ENCODE measurements at regions not wholly inside any gene's neighbourhood (a gene's known extent, or its start where the extent isn't known, plus 50 kb on each side); places are given as distances from the start of the nearest gene placed in this dataset.

DNA sequence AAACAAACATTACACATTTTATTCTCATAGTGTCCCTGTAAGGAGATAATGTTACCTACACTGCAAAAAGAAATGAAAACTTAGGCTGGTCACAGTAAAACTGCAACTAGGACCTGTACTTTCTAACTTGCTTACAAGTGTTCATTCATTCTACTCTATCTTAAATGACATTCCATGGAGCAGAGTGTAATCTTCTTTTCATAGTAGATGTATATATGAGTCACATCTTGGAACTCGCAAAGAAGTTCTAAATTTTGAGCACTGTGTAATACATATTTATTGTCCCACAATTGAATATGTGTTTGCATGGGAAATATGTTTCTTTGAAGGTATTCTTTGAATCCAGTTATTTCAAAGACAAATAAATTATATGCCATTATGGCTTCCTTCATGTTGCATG lies 1258.5 kb upstream of the ADGRL2 start:
- TF ChIP-seq, protein P1, sequence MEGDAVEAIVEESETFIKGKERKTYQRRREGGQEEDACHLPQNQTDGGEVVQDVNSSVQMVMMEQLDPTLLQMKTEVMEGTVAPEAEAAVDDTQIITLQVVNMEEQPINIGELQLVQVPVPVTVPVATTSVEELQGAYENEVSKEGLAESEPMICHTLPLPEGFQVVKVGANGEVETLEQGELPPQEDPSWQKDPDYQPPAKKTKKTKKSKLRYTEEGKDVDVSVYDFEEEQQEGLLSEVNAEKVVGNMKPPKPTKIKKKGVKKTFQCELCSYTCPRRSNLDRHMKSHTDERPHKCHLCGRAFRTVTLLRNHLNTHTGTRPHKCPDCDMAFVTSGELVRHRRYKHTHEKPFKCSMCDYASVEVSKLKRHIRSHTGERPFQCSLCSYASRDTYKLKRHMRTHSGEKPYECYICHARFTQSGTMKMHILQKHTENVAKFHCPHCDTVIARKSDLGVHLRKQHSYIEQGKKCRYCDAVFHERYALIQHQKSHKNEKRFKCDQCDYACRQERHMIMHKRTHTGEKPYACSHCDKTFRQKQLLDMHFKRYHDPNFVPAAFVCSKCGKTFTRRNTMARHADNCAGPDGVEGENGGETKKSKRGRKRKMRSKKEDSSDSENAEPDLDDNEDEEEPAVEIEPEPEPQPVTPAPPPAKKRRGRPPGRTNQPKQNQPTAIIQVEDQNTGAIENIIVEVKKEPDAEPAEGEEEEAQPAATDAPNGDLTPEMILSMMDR (IDR thresholded peaks at IDR 0.05), result no peak
- no peak for TF ChIP-seq POLR2AphosphoS5 (IDR thresholded peaks at IDR 0.05)

All from prostate gland (tissue), 2 donors.